Activated T-cell treated with anti-CD3 and anti-CD28 coated beads, Interleukin-2, amount 50 U/mL, for 48 hours (primary cell): ENCODE measurements at regions not wholly inside any gene's neighbourhood (a gene's known extent, or its start where the extent isn't known, plus 50 kb on each side); places are given as distances from the start of the nearest gene placed in this dataset.
A peak's percentile ranks its signal among the peaks of the same experiment; 100 is the strongest.

Source experiments
- DNase-seq, 2 experiments: peaks; one replicate each; pipeline ENCODE4 v3.0.0-alpha.2; 2020

DNA sequence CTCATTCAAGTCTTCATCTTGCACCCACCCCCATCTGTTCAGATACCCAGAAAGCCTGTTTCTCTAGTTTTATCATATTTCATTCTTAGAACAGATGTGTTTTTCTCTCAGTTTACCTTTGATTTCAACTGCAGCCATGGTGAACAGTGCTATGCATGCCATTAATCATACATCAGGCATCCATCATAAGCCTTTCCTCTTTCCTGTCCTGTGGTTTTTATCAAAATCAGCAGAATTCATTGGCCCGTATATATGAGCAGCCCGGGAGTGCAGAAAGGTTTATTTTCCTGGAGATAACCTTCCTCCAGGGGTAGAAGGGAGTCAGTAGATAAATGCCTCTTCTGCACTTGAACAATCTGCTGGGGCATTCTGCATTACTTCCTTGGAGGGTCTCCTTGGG, 65.7 kb downstream of the IL21 start:
- no peak for DNase-seq

DNA sequence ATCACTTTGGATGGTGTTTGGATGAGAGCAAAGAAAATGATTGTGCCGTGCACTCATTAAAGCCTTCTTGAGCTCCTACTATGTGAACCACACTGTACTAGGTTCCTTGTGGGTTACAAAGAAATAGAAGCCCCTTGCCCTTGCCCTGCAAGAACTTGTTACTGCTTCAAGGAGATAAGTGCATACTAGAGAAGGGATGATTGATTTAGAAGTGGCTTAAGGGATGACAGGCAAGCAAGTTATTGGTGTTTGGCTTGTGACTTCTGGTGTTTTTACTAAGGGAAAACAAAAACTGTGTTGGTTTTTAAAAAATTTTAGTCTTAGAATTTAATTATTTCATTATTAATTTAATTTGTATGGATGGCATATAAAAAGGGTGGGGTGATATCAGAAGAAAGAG, 67.4 kb downstream of the IL21 start:
- DNase-seq = no peak

DNA sequence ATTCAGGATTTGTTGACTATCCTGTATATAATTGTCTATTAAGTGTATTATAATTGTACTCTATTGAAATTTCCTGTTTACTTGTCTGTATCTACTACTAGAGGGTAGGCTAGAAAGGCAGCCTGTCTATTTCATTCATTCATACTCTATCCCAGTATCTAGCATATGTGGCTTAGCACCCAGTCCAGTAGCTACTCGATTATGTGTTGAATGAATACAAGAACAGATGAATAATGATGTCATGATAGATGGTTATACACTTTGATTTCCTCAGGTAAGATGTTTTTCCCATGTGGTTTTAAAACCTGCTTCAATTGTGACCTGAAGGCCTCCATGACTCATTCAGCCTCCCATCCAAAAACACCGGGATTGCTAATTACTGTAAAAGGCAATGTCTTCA, 68.0 kb downstream of the IL21 start:
- DNase-seq = no peak

DNA sequence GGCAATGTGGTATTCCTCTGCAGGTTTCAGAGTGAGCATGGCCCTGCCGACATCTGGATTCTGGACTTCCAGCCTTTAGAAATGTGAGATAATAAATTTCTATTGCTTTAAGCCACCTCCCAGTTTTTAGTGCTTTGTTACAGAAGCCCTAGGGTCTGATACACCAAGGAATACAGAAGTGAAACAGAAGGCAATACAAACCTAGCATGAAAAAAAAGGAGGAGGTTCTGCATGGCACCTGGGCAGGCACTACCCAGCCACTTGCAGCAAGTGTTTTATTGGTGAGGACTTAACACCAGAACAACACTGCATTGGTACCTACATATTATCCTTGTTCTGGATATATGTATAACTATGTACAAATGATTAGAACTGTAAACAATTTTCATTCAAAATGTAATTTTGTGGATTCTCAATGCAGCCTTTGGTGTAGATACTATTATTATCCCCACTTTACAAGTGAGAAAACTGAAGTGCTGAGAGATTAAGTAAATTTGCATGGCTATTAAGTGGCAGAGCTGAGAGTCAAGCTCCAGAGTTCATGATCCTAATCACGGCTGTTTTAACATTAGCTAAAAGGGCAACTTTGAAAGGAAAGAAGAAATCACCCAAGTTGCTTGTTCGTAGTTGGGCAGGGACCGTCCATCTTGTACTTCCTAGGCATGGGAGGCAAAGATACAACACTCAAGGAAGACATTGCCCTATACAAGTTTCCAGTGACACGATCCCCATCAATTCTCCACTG, 71.8 kb downstream of the IL21 start:
- no peak for DNase-seq

DNA sequence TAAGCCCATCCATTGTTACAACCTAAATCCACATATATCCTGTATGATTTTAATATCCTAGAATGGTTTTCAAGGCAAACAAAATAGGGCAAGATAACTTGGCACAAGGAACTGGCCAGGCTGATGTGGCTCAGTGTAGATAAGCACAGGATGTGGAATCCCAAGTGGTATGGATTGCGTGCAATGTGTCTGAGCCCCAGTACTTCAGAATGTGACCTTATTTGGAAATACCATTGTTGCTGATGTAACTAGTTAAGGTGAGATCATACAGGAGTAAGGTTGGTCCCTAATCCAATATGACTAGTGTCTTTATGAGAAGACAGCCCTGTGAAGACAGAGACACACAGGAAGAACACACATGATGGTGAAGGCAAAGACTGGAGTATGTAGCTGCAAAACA, 72.4 kb downstream of the IL21 start:
- no peak for DNase-seq

DNA sequence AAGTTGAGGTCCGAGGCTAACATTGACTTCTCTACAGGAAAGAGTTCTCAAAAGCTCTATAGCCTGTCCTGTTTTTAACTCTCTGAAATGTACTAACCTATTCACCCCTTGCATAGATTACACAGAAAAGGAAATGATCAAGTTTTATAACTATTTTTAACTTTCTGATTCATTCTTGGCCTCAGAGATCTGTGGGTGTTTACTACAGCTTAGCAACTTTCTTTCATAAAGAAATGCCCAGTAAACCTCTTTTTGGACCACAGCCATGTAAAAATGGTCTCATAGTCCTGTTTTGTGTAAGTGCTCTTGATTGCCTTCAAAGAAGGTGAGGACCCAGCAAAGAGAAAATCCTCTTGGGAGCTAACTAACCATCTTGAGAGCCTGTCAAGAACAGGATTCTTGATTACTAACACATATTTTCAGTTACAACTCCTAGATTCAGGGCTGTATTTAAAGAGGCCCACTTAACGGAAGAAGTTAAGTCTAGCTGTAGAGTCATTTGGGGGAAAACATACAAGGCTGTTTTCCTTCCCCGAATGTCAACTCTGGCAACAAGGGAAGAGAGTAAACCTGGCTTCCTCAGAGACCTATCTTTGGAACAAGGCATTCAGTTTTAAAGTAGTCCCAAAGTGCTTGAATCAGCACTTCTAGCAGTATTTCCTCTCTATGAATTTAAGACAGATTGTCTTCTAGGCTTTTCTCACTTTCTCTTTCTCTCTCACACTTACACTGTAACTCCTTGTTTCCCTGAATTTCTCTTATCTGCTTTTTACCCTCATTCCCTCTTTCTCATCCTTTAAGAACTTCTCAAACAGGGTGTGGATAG, 78.2 kb downstream of the IL21 start:
- DNase-seq = no peak

DNA sequence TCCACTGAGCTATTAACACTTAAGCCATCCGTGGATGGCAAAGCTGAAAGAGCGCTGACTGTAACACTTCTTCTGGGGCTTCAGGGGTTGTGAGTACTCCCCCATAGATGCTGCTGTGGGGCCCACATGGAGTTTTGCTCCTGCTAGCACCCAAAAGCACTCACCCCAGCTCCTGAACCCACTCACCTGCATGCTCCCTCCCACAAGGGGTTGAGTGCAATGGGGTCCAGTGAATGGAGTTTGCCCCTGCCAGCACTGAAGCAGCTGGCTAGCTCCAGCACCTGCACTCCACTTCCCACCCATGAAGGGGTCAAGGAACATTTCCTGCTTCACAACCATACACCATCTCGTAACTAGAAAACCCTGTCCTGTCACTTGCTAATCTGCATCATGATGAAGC, 78.9 kb downstream of the IL21 start:
- peak in 1 of 2 experiments; percentile 40 for DNase-seq

DNA sequence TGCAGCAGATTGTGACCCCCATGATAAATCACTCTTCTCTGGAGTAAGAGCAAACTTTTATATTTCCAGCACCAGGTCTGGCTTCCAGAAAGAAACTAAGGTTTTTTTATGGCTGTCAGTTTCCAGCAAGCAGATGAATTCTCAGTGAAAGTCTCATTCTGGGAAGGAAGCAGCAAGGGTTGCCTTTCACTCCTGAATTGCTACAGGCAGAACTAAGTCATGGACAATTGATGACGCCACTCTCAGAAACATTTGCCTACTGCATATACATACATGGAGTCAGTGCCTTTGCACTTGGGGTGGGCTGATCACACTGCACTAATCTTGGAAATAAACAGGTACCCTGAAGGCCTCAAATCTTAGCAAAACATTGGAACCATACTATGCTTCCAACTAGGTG, 80.0 kb downstream of the IL21 start:
- DNase-seq = no peak

DNA sequence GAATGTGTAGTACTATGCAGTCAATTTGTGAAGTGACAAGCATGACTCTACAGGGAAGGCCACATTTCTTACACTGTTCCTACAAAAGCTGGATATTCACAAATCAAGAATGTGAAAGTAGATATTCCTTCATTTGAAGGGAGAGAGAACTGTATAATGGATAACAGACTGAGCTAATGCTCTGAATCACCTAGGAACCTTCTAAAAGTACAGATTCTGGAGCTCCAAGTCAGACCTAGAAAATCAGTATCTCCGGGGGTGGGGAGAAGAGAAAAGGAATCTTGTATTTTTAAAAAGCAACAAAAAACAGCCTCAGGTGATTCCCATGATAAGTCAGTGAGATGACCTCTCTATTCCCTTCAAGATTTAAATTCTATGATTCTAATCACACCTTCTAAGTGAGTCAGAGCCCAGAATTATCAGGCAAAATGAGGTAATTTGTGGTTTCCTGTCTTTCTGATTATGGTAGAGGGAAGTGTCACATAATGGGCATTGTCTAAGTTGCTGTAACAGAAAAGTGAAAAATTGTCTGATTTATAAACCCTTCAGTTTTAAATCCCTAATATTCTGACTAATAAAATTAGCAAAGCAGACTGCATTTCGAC, 80.9 kb downstream of the IL21 start:
- DNase-seq = no peak

DNA sequence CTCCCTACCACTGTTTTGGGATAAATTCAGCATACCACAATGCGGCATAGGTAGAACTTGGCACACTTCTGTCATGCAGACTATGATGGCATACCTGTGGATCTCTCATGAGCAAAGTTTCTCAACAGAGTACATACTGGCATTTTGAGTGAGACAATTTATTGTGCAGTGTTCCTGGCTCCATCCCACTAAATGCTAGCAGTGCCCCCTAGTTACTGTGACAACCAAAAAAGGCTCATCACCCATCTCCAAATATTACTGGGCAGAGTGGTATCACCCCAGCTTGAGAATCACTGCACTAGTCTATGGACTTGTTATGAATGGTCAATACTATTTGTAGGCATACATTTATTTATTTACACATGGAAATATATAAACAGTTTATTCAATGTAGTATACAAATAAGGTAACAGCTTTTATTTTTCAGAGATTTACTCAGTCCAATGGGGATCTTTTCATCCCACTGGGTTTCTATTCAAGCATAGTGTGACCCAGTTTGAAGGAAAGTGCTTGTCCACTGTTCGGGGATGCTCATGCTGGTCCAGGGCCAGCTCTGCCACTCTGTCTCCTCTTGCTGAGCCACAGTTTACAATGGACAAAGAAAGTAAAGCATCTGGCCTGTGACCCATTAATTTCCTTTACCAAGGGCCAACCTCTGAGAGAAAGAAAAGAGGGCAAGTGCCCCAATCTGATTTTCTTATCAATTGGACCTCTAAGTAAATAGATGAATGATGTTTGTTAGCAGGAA, 81.0 kb upstream of the IL2 start:
- DNase-seq = no peak

DNA sequence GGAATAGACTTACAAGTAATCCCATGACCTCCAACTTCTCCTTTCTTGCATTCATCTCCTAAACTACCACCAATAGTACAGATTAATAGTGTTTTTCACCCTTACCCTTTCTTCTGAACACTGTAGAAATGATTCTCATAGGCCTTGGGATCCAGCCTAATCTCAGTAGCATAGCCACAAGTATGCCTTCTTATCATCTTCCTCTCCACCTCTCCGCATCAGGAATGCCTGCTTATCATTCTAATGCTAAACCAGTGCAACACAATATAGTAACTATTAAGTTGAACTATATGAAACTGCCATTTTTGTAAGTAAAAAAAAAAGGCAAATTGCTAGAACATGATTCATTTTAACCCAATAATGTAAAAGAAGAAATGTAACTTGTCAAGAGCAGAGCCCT, 79.5 kb upstream of the IL2 start:
- no peak for DNase-seq

DNA sequence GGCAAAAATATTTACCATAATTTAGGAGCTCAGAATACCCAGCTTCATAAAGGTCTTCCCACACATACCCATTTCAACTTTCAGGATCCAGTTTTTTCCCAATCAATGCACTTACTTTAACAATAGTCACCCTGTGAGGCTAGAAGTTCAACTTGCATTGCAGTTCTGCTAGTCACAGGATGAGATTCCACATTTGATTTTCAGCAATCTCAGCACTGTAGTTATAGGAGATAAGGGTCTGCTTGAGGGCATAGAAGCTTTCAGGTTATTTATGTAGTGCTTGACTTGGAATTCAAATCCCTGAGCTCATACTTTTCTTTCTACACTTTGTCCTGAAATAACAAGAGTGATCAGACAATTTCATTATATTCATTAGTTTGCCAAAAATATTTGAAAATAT, 78.3 kb upstream of the IL2 start:
- no peak for DNase-seq

DNA sequence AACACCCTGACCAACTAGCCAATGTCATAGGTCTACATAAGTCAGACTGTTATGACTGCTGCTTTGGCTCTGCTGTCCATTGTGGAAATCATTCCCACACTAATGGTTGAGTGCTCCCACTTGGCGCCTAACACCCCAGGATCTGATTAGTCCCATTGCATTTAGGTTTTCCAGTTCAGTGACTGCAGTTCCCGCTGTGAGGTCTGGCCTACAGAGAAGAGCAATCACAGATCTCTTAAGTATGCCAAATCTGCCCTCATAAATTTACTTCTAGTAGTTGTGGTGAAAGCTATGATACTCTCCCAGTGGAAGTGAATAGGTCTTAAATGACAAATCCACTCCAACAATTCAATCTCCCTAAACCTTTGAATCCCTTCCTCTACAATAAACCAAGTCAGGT, 77.3 kb upstream of the IL2 start:
- DNase-seq = no peak

DNA sequence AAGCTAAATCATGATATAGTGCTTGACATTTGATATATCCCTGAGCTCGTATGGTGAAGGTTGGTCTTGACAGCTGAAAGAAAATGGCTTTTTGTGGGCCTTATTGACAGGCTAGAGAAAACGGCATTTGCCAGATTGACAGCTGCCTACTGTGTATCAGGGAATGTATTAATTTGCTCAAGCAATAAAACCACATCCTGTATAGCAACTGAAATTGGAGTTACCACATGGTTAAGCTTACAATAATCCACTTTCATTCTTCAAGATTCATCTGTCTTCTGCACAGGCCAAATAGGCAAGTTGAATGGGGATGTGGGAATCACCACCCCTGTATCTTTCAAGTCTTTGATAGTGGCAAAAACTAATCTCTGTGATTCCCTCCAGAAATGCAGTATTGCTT, 76.2 kb upstream of the IL2 start:
- DNase-seq = no peak

DNA sequence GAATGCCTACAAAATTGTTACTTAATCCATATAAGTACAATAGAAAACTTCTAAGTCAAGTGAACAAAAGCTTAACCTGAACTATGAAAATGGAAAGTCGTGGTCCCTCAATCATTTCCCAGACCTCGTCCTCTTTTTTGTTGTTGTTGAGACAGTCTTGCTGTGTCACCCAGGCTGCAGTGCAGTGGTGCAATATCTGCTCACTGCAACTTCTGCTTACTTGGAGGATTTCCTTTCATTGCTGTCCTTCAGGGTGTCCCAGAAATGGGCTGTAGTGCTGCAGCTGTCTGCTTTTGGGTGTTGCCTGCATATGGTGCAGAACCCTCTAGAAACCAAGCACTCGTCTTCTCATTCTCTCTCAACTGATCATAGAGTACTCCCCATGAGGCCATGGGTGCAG, 75.0 kb upstream of the IL2 start:
- no peak for DNase-seq

DNA sequence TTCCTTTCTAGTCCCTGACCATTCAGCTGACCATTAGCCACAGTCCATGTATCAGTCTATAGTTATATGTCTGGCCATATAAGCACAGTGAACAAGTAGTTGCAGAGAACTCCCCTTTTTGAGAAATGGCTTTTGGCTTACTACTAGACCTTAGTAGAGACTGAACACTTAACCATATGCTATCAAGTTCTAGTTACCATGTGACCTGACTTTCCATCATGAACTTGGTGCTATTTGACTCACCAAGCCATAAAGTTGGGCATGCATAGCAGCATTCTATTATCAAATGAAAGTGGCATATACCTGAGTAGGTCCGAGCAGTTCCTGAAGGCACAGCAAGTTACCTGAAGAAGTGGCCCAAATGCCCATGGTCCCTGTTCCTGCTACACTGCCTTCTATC, 74.5 kb upstream of the IL2 start:
- DNase-seq = no peak

DNA sequence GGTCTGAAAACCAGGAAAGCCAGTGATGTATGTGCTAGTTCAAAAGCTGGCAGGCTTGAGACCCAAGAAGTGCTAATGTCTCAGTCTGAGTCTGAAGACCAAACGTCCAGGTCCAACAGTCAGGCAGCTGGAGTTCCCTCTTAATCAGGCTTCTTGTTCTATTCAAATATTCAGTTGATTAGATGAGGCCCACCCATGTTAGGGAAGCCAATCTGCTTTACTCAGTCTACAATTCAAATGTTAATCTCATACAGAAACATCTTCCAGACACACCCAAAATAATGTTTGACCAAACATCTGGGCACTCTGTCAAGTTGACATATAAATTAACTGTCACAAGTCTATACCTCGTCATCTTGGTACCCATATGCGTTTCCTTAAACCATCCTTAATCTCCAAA, 72.4 kb upstream of the IL2 start:
- no peak for DNase-seq

DNA sequence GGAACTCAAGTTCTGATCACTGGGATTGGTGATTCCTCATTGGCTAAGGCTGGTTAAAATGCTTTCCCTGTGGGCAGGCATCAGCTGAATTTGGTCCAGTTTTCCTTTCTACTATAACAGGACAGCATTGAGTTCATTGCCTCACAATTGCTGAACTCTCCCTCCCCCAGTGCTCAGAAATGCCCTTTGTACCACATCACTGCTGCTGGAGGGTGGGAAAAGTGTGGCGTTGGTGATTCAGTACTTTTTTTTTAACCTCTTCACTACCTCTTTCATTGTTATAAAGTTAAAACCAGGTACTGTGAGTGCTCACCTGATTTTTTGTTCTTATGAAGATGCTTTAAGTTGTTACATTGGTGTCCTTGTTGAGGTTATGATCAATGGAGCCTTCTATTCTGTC, 69.3 kb upstream of the IL2 start:
- DNase-seq = no peak

DNA sequence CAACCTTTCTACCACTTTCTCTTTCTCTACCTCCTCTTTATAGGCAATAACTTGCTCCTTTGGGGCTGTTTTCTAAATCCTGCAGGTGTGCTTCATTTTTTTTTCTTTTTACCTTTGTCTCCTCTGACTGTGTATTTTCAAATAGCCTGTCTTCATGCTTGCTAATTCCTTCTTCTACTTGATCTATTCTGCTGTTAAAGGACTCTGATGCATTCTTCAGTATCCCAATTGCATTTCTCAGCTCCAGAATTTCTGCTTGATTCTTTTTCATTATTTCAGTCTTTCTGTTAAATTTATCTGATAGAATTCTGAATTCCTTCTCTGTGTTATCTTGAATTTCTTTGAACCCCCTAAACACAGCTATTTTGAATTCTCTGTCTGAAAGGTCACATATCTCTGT, 67.7 kb upstream of the IL2 start:
- no peak for DNase-seq

DNA sequence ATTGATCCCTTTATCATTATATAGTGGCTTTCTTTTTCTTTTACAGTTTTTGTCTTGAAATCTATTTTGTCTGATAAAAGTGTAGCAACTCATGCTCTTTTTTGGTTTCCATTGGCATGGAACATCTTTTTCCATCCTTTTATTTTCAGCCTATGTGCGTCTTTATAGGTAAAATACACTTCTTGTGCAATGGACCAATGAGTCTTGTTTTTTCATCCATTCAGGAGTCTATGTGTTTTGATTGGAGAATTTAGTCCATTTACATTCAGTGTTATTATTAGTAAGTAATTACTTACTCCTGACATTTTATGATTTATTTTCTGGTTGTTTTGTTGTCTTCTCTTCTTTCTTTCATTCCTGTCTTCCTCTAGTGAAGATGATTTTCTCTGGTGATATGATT, 66.4 kb upstream of the IL2 start:
- no peak for DNase-seq

DNA sequence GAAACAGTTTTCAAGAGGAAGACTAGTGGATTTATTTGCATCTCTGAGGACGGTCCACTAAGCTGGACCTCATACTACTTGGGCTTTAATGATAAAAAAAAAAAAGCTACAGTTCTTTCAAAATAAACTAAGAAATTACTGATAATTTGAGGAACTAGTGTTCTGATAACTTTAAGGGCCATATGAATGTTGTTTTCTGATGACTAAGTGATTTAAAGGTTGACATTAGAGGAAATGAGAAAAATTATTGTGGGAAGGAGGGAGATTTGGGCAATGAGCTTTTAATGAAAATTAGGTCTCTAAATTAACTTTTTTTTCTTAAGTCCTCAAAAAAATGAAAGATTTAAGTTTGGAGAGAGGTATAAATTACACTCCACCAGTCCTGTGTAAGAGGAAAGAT, 60.8 kb upstream of the IL2 start:
- no peak for DNase-seq

DNA sequence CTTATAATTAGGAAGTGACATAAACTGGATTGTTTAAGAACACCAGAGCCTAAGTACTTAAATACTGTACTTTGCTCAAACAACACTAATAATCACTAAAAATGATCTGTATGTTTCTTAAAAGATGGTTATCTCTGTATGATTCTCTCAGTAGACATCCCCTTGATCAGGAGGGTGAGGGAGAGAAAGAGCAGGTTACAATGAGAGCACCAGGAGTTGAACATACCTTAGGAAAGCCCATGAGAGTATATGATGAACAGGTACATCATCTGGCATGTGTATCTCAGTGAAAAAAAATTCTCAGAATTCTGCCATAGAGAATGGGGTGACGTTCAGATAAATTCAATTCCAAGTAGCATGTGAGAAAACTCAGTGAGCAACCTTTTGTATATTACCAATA, 59.9 kb upstream of the IL2 start:
- no peak for DNase-seq

DNA sequence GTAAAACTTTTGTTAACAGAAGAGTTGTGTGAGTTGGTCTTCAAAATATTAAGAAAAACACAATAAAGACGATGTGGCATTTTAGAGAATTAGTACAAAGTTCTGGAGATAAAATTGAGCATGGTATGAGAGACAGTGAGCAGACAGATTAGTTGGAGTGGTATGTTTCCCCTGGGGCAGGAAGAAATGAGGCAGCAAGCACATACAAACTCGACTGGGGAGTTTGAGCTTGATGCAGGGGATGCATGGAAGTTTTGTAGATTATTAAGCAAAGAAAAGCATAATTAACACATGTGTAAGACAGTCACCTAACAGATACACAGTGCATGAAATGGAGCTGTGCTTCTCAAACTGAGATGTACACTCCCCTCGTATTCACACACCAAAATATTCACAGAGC, 58.1 kb upstream of the IL2 start:
- no peak for DNase-seq

DNA sequence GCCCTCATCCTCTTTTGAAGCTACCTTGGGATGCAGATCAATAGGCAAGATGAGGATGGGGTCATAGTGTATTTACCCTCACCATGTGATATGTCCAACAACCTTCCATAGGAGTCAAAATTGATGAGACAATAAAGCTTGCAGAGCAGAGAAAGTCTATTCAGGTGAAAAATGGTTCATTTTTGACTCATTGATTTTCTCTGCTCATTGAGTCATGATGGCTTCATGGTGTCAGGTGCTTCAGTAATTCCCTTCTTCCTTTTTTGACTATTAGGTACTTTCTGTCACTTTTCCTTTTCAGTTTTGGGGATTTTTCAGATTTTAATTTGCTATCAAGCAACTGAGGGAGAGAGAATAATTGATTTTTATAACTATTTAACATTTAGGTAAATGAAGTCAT, 55.9 kb upstream of the IL2 start:
- no peak for DNase-seq
